Activated CD4-positive, alpha-beta T cell treated with anti-CD3 and anti-CD28 coated beads for 24 hours (primary cell): ENCODE measurements at regions not wholly inside any gene's neighbourhood (a gene's known extent, or its start where the extent isn't known, plus 50 kb on each side); places are given as distances from the start of the nearest gene placed in this dataset.

Experiments
- DNase-seq, 2 donors: peaks; one replicate each; pipeline ENCODE4 v3.0.0-alpha.2; 2020; ENCODE audit warnings: low read depth in 2 of 2

GRCh38 chr2:76579911-76580310 lies 869.2 kb upstream of the GCFC2 start:
- DNase-seq, result no peak

GRCh38 chr2:76572981-76573380 lies 862.3 kb upstream of the GCFC2 start:
- DNase-seq, result no peak

GRCh38 chr2:76569819-76570218 lies 859.1 kb upstream of the GCFC2 start:
- no peak for DNase-seq

- DNase-seq, result no peak
Measured at GRCh38 chr2:76567478-76567877, 856.8 kb upstream of the GCFC2 start.

- DNase-seq, result no peak
Measured at GRCh38 chr2:76564734-76565133, 854.0 kb upstream of the GCFC2 start.

GRCh38 chr2:76563730-76564129 lies 853.0 kb upstream of the GCFC2 start:
- no peak for DNase-seq

- no peak for DNase-seq
Measured at GRCh38 chr2:76558157-76558556, 847.4 kb upstream of the GCFC2 start.

GRCh38 chr2:76556018-76556417 lies 845.3 kb upstream of the GCFC2 start:
- DNase-seq, result no peak

- DNase-seq, result no peak
Measured at GRCh38 chr2:76546207-76546606, 835.5 kb upstream of the GCFC2 start.

- DNase-seq, result no peak
Measured at GRCh38 chr2:76544901-76545300, 834.2 kb upstream of the GCFC2 start.

- DNase-seq, result no peak
Measured at GRCh38 chr2:76517574-76517909, 806.8 kb upstream of the GCFC2 start.

- no peak for DNase-seq
Measured at GRCh38 chr2:76516861-76517573, 806.3 kb upstream of the GCFC2 start.

- DNase-seq, result no peak
Measured at GRCh38 chr2:76512201-76512820, 801.6 kb upstream of the GCFC2 start.

- DNase-seq, result no peak
Measured at GRCh38 chr2:76506538-76506937, 795.8 kb upstream of the GCFC2 start.

GRCh38 chr2:76501641-76502040 lies 790.9 kb upstream of the GCFC2 start:
- no peak for DNase-seq

- no peak for DNase-seq
Measured at GRCh38 chr2:76498360-76498759, 787.6 kb upstream of the GCFC2 start.

GRCh38 chr2:76491503-76491902 lies 780.8 kb upstream of the GCFC2 start:
- DNase-seq, result no peak

- DNase-seq, result no peak
Measured at GRCh38 chr2:76478266-76479035, 767.7 kb upstream of the GCFC2 start.

- DNase-seq, result no peak
Measured at GRCh38 chr2:76472946-76473345, 762.2 kb upstream of the GCFC2 start.

GRCh38 chr2:76469066-76469465 lies 758.4 kb upstream of the GCFC2 start:
- DNase-seq, result no peak

- DNase-seq, result no peak
Measured at GRCh38 chr2:76467326-76467725, 756.6 kb upstream of the GCFC2 start.

GRCh38 chr2:76464310-76464709 lies 753.6 kb upstream of the GCFC2 start:
- no peak for DNase-seq

GRCh38 chr2:76461431-76461830 lies 750.7 kb upstream of the GCFC2 start:
- no peak for DNase-seq
